GM12878 (cell line): ENCODE measurements at regions not wholly inside any gene's neighbourhood (a gene's known extent, or its start where the extent isn't known, plus 50 kb on each side); places are given as distances from the start of the nearest gene placed in this dataset.

ENCODE experiments used
- ATAC-seq: fragments of 200-7000 bp; cut with Tn5 transposase; 3 replicates; pipeline ENCODE4 v1.9.1; 2020; ENCODE audit warnings: mild to moderate bottlenecking, moderate library complexity
- BruUV-seq: library from RNA; stranded (reverse); fragments of 400-500 nt; replicated peaks from 2 replicates; lab custom pipeline; 2021; lab: Mats Ljungman, UMichigan
- CTCF ChIA-PET: fragments of 300-600 bp; sonication (Branson Sonifier 250); formaldehyde crosslinking; extraction: SDS; loops from one replicate; lab custom pipeline; 2021; ENCODE audit warnings: inconsistent platforms; lab: Yijun Ruan, JAX
- POLR2A ChIA-PET: fragments of 350-600 bp; formaldehyde crosslinking; extraction: SDS; loops from one replicate; lab custom pipeline; 2021; ENCODE audit warnings: inconsistent platforms; lab: Charles Lee
- RAD21 ChIA-PET: fragments of 300-600 bp; sonication (Branson Sonifier 250); formaldehyde crosslinking; loops from one replicate; lab custom pipeline; 2023; ENCODE audit warnings: antibody characterized with exemption; ENCODE audit not compliant: unreplicated experiment; lab: Charles Lee
- SMC1A ChIA-PET: fragments of 300-600 bp; sonication (Branson Sonifier 250); formaldehyde crosslinking; loops from one replicate; lab custom pipeline; 2023; ENCODE audit not compliant: unreplicated experiment, uncharacterized antibody; lab: Charles Lee
- DNase-seq: peaks from one replicate; pipeline ENCODE4 v3.0.0-alpha.2; 2011; ENCODE audit warnings: low read depth, low spot score
- FAIRE-seq: peaks from 3 replicates; lab custom pipeline; 2011; peaks lifted over from hg19 to GRCh38; lab: Jason Lieb, UNC
- H2AFZ ChIP-seq: 2 replicates; pipeline ENCODE4 v1.6.0; 2011; ENCODE audit warnings: low read depth, low read length, control low read depth; ENCODE audit not compliant: control insufficient read depth
- H3K27ac ChIP-seq: 2 replicates; pipeline ENCODE4 v1.5.1; 2011; ENCODE audit warnings: control low read depth; ENCODE audit not compliant: control insufficient read depth, insufficient read depth
- H3K27me3 ChIP-seq, 2 experiments: replicated peaks in 1 of 2; 2 replicates each; pipeline versions ENCODE4 v1.6.0 to v1.6.1; 2011; ENCODE audit warnings: low read length in 1 of 2; ENCODE audit not compliant: control insufficient read depth in 2 of 2, insufficient read depth in 2 of 2
- H3K36me3 ChIP-seq, 2 experiments: 2 replicates each; pipeline ENCODE4 v1.5.1; 2011; ENCODE audit warnings: low read length in 1 of 2; ENCODE audit not compliant: control insufficient read depth in 2 of 2, insufficient read depth in 2 of 2
- H3K4me1 ChIP-seq: 2 replicates; pipeline ENCODE4 v1.6.1; 2011; ENCODE audit warnings: mild to moderate bottlenecking, low read length, moderate library complexity, mixed read lengths; ENCODE audit not compliant: control insufficient read depth, insufficient read depth
- H3K4me2 ChIP-seq: 2 replicates; pipeline ENCODE4 v1.6.0; 2011; ENCODE audit warnings: control low read depth; ENCODE audit not compliant: control insufficient read depth, insufficient read depth
- H3K4me3 ChIP-seq: fragments of 200-600 bp; sonication (generic); 2 replicates; pipeline ENCODE4 v1.5.1; 2016
- H3K79me2 ChIP-seq: 2 replicates; pipeline ENCODE4 v1.6.0; 2011; ENCODE audit warnings: low read length; ENCODE audit not compliant: control insufficient read depth, insufficient read depth
- H3K9ac ChIP-seq: 2 replicates; pipeline ENCODE4 v1.8.0; 2011; ENCODE audit warnings: low read length, control low read depth, mixed read lengths; ENCODE audit not compliant: control insufficient read depth, insufficient read depth
- H3K9me3 ChIP-seq: replicated peaks from 3 replicates; pipeline ENCODE4 v1.5.1; 2011; ENCODE audit warnings: mild to moderate bottlenecking, low read length; ENCODE audit not compliant: control insufficient read depth, insufficient read depth
- H4K20me1 ChIP-seq: 2 replicates; pipeline ENCODE4 v1.6.0; 2011; ENCODE audit not compliant: control insufficient read depth, insufficient read depth
- FOXM1 ChIP-seq: IDR thresholded peaks from 2 replicates; pipeline ENCODE4 v1.6.1; 2012; ENCODE audit warnings: low read depth, mild to moderate bottlenecking, inconsistent platforms, low read length, moderate library complexity
- JUNB ChIP-seq: IDR thresholded peaks from 2 replicates; pipeline ENCODE4 v1.6.1; 2016; ENCODE audit warnings: antibody characterized with exemption, mild to moderate bottlenecking
- MTA3 ChIP-seq: IDR thresholded peaks from 2 replicates; pipeline ENCODE4 v1.6.1; 2012; ENCODE audit warnings: low read length, inconsistent platforms, borderline replicate concordance
- RUNX3 ChIP-seq: IDR thresholded peaks from 2 replicates; pipeline ENCODE4 v1.6.1; 2012; ENCODE audit warnings: low read length, inconsistent platforms
- SIX5 ChIP-seq: IDR thresholded peaks from 2 replicates; pipeline ENCODE4 v1.6.1; 2011; ENCODE audit warnings: mild to moderate bottlenecking, low read depth, low read length, moderate library complexity; ENCODE audit not compliant: severe bottlenecking
- SMAD1 ChIP-seq: fragments of 450-650 bp; IDR thresholded peaks from 2 replicates; pipeline ENCODE4 v1.6.1; 2018; ENCODE audit warnings: mild to moderate bottlenecking, low read depth; ENCODE audit not compliant: partially characterized antibody
- SP1 ChIP-seq: IDR thresholded peaks from one replicate; pipeline ENCODE4 v1.6.1; 2011; ENCODE audit warnings: low read depth, low read length
- STAT1 ChIP-seq: fragments of 450-650 bp; conservative IDR thresholded peaks from 2 replicates; pipeline ENCODE4 v1.6.1; 2014; ENCODE audit warnings: antibody characterized with exemption, mild to moderate bottlenecking
- TAF1 ChIP-seq: IDR thresholded peaks from 2 replicates; pipeline ENCODE4 v1.6.1; 2011; ENCODE audit warnings: mild to moderate bottlenecking, low read depth, low read length, borderline replicate concordance
- WGBS: methylation state at CpG from one replicate; pipeline ENCODE4 v1.1.6; 2016; ENCODE audit warnings: low lambda C conversion rate; ENCODE audit not compliant: insufficient replicate concordance, insufficient coverage; ENCODE audit errors: missing lambda C conversion rate; 5-methylcytosine and 5-hydroxymethylcytosine counted together
- in situ Hi-C: fragments of 300-500 bp; cut with MboI; formaldehyde crosslinking; loops from 9 replicates; pipeline ENCODE4 v1.14.3; 2018; ENCODE audit warnings: mixed read lengths
- intact Hi-C: fragments of 100-400 bp; cut with micrococcal nuclease; formaldehyde crosslinking; loops from one replicate; pipeline ENCODE4 v1.14.2; 2022; ENCODE audit not compliant: unreplicated experiment
- TF ChIP-seq, protein P1 (sequence below): fragments of 150-350 bp; IDR thresholded peaks from 2 replicates; pipeline ENCODE4 v1.6.1; 2014; ENCODE audit warnings: mild to moderate bottlenecking, low read depth, low read length
- TF ChIP-seq, protein P2 (sequence below): fragments of 450-650 bp; IDR thresholded peaks from 2 replicates; pipeline ENCODE4 v1.6.1; 2017; ENCODE audit warnings: borderline replicate concordance
- TF ChIP-seq, protein P3 (sequence below): fragments of 450-650 bp; conservative IDR thresholded peaks from 2 replicates; pipeline ENCODE4 v1.6.1; 2017; ENCODE audit warnings: mild to moderate bottlenecking, moderate library complexity

DNA sequence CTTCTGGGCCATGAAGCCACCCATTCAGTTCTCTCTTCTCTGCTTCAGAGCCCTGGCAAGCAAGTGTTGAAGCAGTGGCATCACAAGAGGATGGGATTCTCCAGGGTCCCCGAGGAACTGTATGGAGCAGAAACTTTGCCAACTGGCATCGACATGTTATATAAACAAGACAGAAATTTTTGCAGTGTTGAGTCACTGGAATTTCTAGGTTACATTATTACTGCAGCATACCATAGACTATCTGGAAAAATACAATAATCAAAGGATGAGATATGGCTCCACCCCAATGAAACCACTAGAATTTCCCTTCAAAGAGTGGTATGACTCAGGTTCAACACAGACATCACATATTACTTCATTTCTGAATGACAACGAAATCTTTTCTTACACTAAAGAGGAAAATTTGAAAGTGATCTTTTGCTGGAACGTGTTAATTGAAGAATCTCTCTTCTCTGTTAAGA is 343.0 kb upstream of the DYNLRB2 start:
- POLR2A ChIA-PET: no interaction called here
- in situ Hi-C loops: no loop called here
- no TSS peak for BruUV-seq

DNA sequence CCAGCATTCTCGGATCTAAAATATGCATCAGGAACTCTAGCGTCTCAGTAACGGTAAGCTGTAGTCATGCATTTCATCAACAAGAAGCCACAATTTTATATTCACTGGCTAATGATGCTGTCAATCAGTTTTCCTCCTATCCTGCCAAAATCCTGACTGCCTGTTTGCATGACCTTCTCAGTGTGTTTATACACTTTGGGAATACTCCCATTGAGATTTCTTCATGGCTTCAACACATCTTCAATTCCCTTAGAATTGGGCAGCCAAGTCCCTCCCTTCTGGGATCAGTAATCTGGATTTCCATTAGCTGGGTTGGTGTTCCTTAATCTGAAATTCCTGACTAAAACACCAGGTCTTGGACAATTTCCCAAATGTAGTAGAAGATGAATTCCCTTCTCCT is 348.9 kb upstream of the DYNLRB2 start:
- CTCF ChIA-PET: interaction anchor here (2.3 kb wide), 1 partner anchor 9 kb away, joined by 6 read pairs; no protein-coding TSS in a partner anchor
- in situ Hi-C loops: no loop called here
- TF ChIP-seq SIX5: no peak
- no peak for TF ChIP-seq SP1
- no peak for TF ChIP-seq SMAD1
- TF ChIP-seq, protein P1, sequence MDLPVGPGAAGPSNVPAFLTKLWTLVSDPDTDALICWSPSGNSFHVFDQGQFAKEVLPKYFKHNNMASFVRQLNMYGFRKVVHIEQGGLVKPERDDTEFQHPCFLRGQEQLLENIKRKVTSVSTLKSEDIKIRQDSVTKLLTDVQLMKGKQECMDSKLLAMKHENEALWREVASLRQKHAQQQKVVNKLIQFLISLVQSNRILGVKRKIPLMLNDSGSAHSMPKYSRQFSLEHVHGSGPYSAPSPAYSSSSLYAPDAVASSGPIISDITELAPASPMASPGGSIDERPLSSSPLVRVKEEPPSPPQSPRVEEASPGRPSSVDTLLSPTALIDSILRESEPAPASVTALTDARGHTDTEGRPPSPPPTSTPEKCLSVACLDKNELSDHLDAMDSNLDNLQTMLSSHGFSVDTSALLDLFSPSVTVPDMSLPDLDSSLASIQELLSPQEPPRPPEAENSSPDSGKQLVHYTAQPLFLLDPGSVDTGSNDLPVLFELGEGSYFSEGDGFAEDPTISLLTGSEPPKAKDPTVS: no peak
- no peak for TF ChIP-seq FOXM1
- TF ChIP-seq STAT1: no peak
- TF ChIP-seq, protein P2, sequence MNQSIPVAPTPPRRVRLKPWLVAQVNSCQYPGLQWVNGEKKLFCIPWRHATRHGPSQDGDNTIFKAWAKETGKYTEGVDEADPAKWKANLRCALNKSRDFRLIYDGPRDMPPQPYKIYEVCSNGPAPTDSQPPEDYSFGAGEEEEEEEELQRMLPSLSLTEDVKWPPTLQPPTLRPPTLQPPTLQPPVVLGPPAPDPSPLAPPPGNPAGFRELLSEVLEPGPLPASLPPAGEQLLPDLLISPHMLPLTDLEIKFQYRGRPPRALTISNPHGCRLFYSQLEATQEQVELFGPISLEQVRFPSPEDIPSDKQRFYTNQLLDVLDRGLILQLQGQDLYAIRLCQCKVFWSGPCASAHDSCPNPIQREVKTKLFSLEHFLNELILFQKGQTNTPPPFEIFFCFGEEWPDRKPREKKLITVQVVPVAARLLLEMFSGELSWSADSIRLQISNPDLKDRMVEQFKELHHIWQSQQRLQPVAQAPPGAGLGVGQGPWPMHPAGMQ: no peak
- TF ChIP-seq MTA3: no peak
- TF ChIP-seq TAF1: no peak

More for the DNA sequence above, 343.0 kb upstream of the DYNLRB2 start:
- DNase-seq (no peak), FAIRE-seq (no peak), ATAC-seq (no peak)
- 5% methylated on average over 4 of the region's 4 CpGs for WGBS
- Histone ChIP-seq H3K27me3 (0 out of 4 replicates have a peak, but pooled peaks cover 0 to 4% of the 10 kb centered on the region in 2 experiments), H3K36me3 (no peaks in the 10 kb centered on the region), H3K9me3 (no peaks in the 10 kb centered on the region), H3K9ac (no peak overlapping the region), H3K4me3 (no peak overlapping the region), H3K27ac (no peak overlapping the region), H4K20me1 (no peaks in the 10 kb centered on the region), H3K79me2 (no peaks in the 10 kb centered on the region), H3K4me2 (no peak overlapping the region), H3K4me1 (no peaks in the 10 kb centered on the region), H2AFZ (no peak overlapping the region)
- intact Hi-C loops: no loop called here
- TF ChIP-seq, protein P3, sequence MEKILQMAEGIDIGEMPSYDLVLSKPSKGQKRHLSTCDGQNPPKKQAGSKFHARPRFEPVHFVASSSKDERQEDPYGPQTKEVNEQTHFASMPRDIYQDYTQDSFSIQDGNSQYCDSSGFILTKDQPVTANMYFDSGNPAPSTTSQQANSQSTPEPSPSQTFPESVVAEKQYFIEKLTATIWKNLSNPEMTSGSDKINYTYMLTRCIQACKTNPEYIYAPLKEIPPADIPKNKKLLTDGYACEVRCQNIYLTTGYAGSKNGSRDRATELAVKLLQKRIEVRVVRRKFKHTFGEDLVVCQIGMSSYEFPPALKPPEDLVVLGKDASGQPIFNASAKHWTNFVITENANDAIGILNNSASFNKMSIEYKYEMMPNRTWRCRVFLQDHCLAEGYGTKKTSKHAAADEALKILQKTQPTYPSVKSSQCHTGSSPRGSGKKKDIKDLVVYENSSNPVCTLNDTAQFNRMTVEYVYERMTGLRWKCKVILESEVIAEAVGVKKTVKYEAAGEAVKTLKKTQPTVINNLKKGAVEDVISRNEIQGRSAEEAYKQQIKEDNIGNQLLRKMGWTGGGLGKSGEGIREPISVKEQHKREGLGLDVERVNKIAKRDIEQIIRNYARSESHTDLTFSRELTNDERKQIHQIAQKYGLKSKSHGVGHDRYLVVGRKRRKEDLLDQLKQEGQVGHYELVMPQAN: no peak
- peak; percentile 44; the same call in 1 of the 2 replicates for TF ChIP-seq RUNX3
- TF ChIP-seq JUNB: peak; percentile 49
- ChIA-PET RAD21 (no interaction called here), SMC1A (no interaction called here), CTCF (no interaction called here)

More for the DNA sequence above, 348.9 kb upstream of the DYNLRB2 start:
- no peaks in the 10 kb centered on the region for H3K36me3 ChIP-seq
- BruUV-seq: no TSS peak
- H3K79me2 ChIP-seq: no peaks in the 10 kb centered on the region
- intact Hi-C loops: no loop called here
- no peak for DNase-seq
- H4K20me1 ChIP-seq: no peaks in the 10 kb centered on the region
- H3K27me3 ChIP-seq: no peaks in the 10 kb centered on the region
- no peak for FAIRE-seq
- no peaks in the 10 kb centered on the region for H3K4me1 ChIP-seq
- ChIA-PET SMC1A (interaction anchor here (1.6 kb wide), 1 partner anchor 9 kb away, joined by 3 read pairs; no protein-coding TSS in a partner anchor), RAD21 (no interaction called here), POLR2A (no interaction called here)
- no peak overlapping the region for H3K4me2 ChIP-seq
- WGBS: 58% methylated on average over 3 of the region's 3 CpGs
- H3K9ac ChIP-seq: no peak overlapping the region
- no peak overlapping the region for H3K4me3 ChIP-seq
- no peak for ATAC-seq
- no peaks in the 10 kb centered on the region for H3K9me3 ChIP-seq
- no peak overlapping the region for H3K27ac ChIP-seq
- no peak overlapping the region for H2AFZ ChIP-seq
